ENCODE measurements at regions not wholly inside any gene's neighbourhood (a gene's known extent, or its start where the extent isn't known, plus 50 kb on each side); places are given as distances from the start of the nearest gene placed in this dataset.

DNA sequence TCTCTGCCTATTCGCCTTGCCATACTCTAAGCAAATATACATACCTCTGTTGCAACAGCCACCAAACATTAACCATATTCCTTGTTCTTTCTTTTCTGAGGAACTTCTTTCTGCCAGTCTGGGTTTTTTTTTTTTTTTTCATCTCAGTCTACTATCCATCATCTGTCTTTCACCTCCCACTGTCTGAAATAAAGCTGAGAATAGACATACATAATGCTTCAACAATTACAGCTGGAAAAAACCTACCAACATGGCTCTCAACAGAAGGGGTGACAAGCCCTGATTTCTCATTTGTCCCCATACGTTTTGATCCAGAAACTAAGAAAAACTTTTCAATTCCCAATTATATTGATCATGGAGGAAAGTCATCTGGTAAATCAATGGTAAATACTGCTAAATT is 728.8 kb upstream of the POU3F3 start:
- FAIRE-seq (no peak), DNase-seq (ENCODE audit: insufficient read length, low spot score) (no peak)
- TF ChIP-seq POLR2A (IDR thresholded peaks at IDR 0.05; ENCODE audit: low read depth, low read length) = no peak

DNA sequence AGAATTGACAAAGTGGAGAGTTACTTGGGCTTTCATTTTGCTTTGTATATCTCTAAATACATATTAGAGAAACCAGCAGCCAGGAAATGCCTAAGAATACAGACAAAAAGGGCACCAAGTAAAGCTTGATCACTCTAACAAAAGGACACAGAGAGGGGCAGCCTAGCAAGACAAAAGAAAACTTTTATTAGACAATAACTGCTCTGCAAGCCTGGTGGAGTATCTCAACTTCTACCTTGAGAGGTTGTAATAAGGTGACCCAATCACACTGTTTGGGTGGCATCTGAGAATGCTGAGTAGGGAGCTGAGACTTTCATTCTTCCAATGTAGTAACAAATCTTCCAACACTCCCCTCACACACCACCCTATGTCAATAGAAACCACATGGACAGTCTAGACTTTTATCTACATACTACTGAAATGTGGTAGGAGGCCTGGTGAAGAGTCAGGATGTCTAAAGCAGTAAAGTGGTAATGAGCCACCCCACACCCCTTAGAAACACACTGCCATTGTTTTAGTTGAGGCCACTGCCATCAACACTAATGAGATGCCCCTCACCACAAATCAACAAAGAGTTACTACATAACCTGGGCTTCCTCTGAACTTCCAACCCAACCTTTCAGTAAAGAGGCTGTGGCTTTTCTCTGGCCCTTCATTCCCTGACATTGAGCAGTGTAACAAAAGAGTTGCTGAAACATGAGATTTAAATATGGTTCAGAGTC is 726.7 kb upstream of the POU3F3 start:
- FAIRE-seq (no peak), DNase-seq (ENCODE audit: insufficient read length, low spot score) (no peak)
- TF ChIP-seq POLR2A (IDR thresholded peaks at IDR 0.05; ENCODE audit: low read depth, low read length) = no peak

GRCh38 chr2:104140361-104140760 is 713.6 kb upstream of the POU3F3 start:
- FAIRE-seq = no peak
- no peak for TF ChIP-seq POLR2A (IDR thresholded peaks at IDR 0.05; ENCODE audit: low read depth, low read length)
- no peak for DNase-seq (ENCODE audit: insufficient read length, low spot score)

DNA sequence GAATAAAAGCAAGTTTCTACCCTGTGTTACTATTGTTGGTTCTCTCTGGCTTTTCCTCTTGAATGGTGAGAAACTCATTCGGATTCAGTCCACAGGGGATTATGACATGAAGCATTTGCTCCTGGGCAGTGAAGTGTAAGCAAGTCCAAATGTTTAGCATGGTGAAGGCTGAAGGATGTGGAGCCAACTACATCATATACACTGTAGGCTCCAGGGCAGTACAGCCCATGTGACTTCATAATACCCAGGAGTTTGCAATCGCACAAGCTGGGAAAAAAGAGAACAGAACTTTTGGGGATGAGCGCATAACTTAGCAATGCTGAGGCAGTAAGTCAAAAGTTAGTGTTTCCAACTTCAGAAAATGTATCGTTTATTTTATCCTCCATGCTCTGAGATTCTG is 695.7 kb upstream of the POU3F3 start:
- no peak for TF ChIP-seq POLR2A (IDR thresholded peaks at IDR 0.05; ENCODE audit: low read depth, low read length)
- DNase-seq (ENCODE audit: insufficient read length, low spot score) = no peak
- no peak for FAIRE-seq

DNA sequence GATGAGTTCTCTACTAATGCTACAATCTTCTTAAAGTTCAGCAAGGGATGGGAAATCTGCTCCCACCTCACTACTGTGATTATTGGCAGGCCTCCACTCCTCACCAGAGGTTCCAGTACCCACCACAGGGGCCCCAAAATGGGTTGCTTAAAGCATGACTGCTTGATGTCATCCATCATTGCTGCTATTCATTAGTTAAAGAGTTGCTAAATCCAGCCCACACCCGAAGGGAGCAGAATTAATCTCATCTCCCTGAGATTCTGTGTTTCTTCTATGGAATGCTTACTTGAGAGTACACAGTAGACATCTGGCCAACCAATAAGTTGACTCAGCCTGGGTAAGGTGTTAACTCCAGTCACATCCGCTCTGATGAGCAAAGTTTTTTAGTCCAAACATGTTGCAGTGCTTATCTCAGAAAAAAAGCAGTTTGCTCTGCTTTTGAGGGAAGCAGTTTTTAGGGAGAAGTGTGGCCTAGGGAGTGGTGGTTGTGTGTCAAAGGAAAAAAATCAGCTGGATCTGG is 690.2 kb upstream of the POU3F3 start:
- DNase-seq (ENCODE audit: insufficient read length, low spot score) (no peak), FAIRE-seq (no peak)
- no peak for TF ChIP-seq POLR2A (IDR thresholded peaks at IDR 0.05; ENCODE audit: low read depth, low read length)

- no peak for TF ChIP-seq POLR2A (IDR thresholded peaks at IDR 0.05; ENCODE audit: low read depth, low read length)
- DNase-seq (ENCODE audit: insufficient read length, low spot score) (no peak), FAIRE-seq (no peak)
Observed at GRCh38 chr2:104164721-104165252, 689.1 kb upstream of the POU3F3 start.

DNA sequence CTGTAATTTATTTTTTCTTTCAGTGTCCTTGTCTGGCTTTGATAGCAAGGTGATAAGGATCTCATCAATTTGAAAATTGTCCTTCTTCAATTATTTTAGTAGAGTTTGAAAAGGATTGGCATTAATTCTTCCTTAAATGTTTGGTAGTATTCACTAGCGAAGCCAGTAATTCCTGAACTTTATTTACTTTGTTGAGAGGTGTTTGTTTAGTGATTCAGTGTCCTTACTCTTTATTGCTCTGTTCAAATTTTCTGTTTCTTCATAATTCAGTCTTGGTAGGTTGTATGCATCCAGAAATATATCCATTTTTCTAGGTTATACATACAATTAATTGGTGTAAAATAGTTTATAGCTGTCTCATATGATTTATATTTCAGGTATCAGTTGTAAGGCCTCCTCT is 676.7 kb upstream of the POU3F3 start:
- FAIRE-seq = no peak
- no peak for DNase-seq (ENCODE audit: insufficient read length, low spot score)
- TF ChIP-seq POLR2A (IDR thresholded peaks at IDR 0.05; ENCODE audit: low read depth, low read length) = no peak

GRCh38 chr2:104179644-104180043 is 674.3 kb upstream of the POU3F3 start:
- FAIRE-seq (no peak), DNase-seq (ENCODE audit: insufficient read length, low spot score) (no peak)
- no peak for TF ChIP-seq POLR2A (IDR thresholded peaks at IDR 0.05; ENCODE audit: low read depth, low read length)

GRCh38 chr2:104200533-104201168 is 653.3 kb upstream of the POU3F3 start:
- no peak for TF ChIP-seq POLR2A (IDR thresholded peaks at IDR 0.05; ENCODE audit: low read depth, low read length)
- DNase-seq (ENCODE audit: insufficient read length, low spot score) (no peak), FAIRE-seq (no peak)

DNA sequence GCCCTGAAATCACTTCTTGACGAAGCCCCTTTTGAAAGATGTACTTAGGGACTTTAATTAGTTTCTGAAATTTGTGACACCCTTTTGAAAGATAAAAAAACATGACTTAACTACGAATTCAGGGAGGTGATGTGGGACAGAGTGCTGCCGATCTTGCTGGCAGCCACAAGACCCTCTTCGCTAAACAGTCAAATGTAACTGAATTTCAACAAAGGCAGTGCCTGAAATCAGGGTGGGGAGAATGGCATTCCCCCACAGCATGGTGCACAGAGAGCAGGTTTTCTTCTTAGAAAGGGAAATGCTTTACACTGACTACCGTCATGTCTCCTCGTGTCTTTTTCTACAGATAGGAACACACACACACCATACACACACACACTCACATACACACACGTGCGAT is 640.2 kb upstream of the POU3F3 start:
- no peak for TF ChIP-seq POLR2A (IDR thresholded peaks at IDR 0.05; ENCODE audit: low read depth, low read length)
- DNase-seq (ENCODE audit: insufficient read length, low spot score) (no peak), FAIRE-seq (no peak)

DNA sequence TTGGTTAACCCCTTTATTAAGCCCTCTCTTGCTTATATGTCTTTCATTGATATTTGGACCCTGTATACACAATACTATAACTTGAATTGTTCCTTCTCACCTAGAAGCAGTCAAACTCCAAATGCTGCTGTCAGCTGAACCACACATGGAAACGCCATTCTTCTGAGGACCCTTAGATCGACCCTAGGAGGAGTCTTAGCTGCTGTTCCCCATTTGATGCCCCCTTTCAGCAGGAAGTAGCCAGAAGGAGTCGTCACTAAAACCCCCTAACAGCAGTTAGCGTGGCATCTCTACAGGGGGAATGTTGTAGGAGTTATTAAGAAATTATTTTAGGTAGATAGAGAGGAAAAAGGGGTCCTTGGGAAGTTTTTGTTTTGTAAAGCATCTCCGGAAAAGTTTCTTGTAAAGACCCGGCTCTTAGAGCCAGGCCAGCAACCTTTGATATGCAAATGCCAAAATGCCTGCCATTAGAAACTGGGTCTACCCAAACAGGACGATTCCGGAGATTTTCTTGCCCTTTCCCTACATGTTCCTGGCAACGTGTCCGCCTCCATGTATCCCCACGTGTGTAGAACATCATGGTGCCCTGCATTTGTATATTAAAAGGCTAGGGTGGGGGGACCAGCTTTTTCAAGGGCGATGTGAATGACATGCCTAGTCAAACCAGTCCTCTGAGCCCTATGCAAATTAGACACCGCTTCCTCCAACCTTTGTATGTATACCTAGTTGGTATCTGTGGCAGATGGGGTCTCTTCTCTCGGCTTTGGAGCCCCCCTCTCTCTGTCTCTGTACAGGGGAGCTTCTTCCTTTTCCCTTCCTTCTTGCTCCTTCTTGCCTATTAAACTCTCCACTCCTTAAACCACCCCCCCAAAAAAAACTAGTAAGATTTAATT is 638.4 kb upstream of the POU3F3 start:
- DNase-seq (ENCODE audit: insufficient read length, low spot score) = no peak
- TF ChIP-seq POLR2A (IDR thresholded peaks at IDR 0.05; ENCODE audit: low read depth, low read length) = no peak
- FAIRE-seq = no peak

GRCh38 chr2:104233591-104233990 is 620.3 kb upstream of the POU3F3 start:
- FAIRE-seq (no peak), DNase-seq (ENCODE audit: insufficient read length, low spot score) (no peak)
- TF ChIP-seq POLR2A (IDR thresholded peaks at IDR 0.05; ENCODE audit: low read depth, low read length) = no peak

- FAIRE-seq (no peak), DNase-seq (ENCODE audit: insufficient read length, low spot score) (no peak)
- no peak for TF ChIP-seq POLR2A (IDR thresholded peaks at IDR 0.05; ENCODE audit: low read depth, low read length)
Observed at GRCh38 chr2:104236491-104236890, 617.4 kb upstream of the POU3F3 start.

GRCh38 chr2:104240984-104241383 is 612.9 kb upstream of the POU3F3 start:
- no peak for FAIRE-seq

More at GRCh38 chr2:104240984-104241383, 612.9 kb upstream of the POU3F3 start:
- no peak for DNase-seq (ENCODE audit: insufficient read length, low spot score)
- no peak for TF ChIP-seq POLR2A (IDR thresholded peaks at IDR 0.05; ENCODE audit: low read depth, low read length)

Measured in H54 (cell line).